HG03432 (cell line): ENCODE measurements at regions not wholly inside any gene's neighbourhood (a gene's known extent, or its start where the extent isn't known, plus 50 kb on each side); places are given as distances from the start of the nearest gene placed in this dataset.

Experiments
- ATAC-seq: cut with Tn5 transposase; IDR thresholded peaks from one replicate; pipeline ENCODE4 v1.9.1; 2021; ENCODE audit warnings: mild to moderate bottlenecking, moderate library complexity; ENCODE audit not compliant: unreplicated experiment

- no peak for ATAC-seq
Observed at GRCh38 chr9:107431461-107431860, 58.1 kb downstream of the KLF4 start.

GRCh38 chr9:107430071-107430470, 59.5 kb downstream of the KLF4 start:
- no peak for ATAC-seq

GRCh38 chr9:107426126-107426525, 63.4 kb downstream of the KLF4 start:
- ATAC-seq, result no peak

- ATAC-seq, result peak; percentile 95
Observed at GRCh38 chr9:107425101-107426025, 64.2 kb downstream of the KLF4 start.

- no peak for ATAC-seq
Observed at GRCh38 chr9:107423540-107423939, 66.0 kb downstream of the KLF4 start.

GRCh38 chr9:107422189-107423185, 67.1 kb downstream of the KLF4 start:
- ATAC-seq, result peak; percentile 56

GRCh38 chr9:107410420-107410819, 79.1 kb downstream of the KLF4 start:
- no peak for ATAC-seq

- ATAC-seq, result no peak
Observed at GRCh38 chr9:107409581-107410389, 79.8 kb downstream of the KLF4 start.

GRCh38 chr9:107407675-107408074, 81.9 kb downstream of the KLF4 start:
- no peak for ATAC-seq

GRCh38 chr9:107405511-107405910, 84.1 kb downstream of the KLF4 start:
- ATAC-seq, result no peak

GRCh38 chr9:107404736-107405135, 84.8 kb downstream of the KLF4 start:
- no peak for ATAC-seq

- no peak for ATAC-seq
Observed at GRCh38 chr9:107404161-107404560, 85.4 kb downstream of the KLF4 start.

GRCh38 chr9:107397076-107398044, 92.2 kb downstream of the KLF4 start:
- no peak for ATAC-seq

- ATAC-seq, result no peak
Observed at GRCh38 chr9:107394264-107394663, 95.3 kb downstream of the KLF4 start.

- ATAC-seq, result no peak
Observed at GRCh38 chr9:107390778-107391177, 98.8 kb downstream of the KLF4 start.

GRCh38 chr9:107390279-107390678, 99.3 kb downstream of the KLF4 start:
- no peak for ATAC-seq

GRCh38 chr9:107389617-107390071, 99.9 kb downstream of the KLF4 start:
- ATAC-seq, result no peak

- no peak for ATAC-seq
Observed at GRCh38 chr9:107388890-107389289, 100.7 kb downstream of the KLF4 start.

GRCh38 chr9:107387409-107387808, 102.2 kb downstream of the KLF4 start:
- no peak for ATAC-seq
